ENCODE measurements at regions not wholly inside any gene's neighbourhood (a gene's known extent, or its start where the extent isn't known, plus 50 kb on each side); places are given as distances from the start of the nearest gene placed in this dataset.

DNA sequence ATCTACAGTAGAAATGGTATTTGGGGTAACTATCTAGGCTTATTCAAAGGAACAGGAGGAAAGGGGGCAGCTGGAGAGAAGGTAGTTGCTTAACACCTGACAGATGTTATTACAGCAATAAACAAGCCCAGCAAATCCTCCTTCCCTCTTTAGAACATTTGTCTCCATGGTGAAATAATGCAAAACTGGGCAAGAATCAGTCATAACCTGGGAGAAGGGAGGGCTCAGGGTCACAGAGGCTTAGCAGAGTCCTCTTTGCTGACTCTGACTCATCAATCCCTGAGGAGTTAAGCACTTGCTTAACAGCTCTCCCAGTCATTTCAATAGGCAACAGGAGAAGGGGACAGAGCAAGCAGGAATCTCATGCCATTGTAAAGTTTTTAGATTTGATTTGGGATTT is 230.3 kb downstream of the IBTK start:
- Histone ChIP-seq H3K36me3 (ENCODE audit: control insufficient read depth, insufficient read depth, low read length) (no peaks in the 10 kb centered on the region), H3K4me3 (ENCODE audit: low read depth, low read length) (no peak overlapping the region), H3K27me3 (ENCODE audit: control insufficient read depth, insufficient read depth, low read length) (no peaks in the 10 kb centered on the region)
- TF ChIP-seq, protein P1, sequence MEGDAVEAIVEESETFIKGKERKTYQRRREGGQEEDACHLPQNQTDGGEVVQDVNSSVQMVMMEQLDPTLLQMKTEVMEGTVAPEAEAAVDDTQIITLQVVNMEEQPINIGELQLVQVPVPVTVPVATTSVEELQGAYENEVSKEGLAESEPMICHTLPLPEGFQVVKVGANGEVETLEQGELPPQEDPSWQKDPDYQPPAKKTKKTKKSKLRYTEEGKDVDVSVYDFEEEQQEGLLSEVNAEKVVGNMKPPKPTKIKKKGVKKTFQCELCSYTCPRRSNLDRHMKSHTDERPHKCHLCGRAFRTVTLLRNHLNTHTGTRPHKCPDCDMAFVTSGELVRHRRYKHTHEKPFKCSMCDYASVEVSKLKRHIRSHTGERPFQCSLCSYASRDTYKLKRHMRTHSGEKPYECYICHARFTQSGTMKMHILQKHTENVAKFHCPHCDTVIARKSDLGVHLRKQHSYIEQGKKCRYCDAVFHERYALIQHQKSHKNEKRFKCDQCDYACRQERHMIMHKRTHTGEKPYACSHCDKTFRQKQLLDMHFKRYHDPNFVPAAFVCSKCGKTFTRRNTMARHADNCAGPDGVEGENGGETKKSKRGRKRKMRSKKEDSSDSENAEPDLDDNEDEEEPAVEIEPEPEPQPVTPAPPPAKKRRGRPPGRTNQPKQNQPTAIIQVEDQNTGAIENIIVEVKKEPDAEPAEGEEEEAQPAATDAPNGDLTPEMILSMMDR (IDR thresholded peaks at IDR 0.05; ENCODE audit: insufficient read depth, low read length, poor library complexity, severe bottlenecking) = no peak
- peak; percentile 88 for DNase-seq (ENCODE audit: low read depth)

DNA sequence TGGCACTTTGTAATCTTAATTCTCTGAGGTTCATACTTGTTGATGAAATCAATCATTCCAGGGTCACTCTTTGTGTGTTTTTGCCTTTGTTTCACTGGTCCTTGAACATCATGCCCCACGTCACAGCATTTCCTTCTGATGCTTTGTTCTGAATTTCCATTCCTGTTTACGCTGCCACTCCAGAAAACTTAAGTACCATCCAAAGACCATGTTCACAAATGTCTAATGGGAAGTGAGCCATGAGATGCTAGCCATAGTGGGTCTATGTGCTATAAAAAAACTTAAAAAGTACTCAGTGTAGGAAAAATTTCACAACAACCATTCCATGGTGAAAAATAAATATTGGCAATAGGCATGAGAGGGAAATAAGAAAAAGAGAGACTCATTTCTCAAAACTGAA is 232.0 kb downstream of the IBTK start:
- DNase-seq (ENCODE audit: low read depth) = no peak
- TF ChIP-seq, protein P1 (IDR thresholded peaks at IDR 0.05; ENCODE audit: insufficient read depth, low read length, poor library complexity, severe bottlenecking) = no peak
- no peaks in the 10 kb centered on the region for H3K27me3 ChIP-seq (ENCODE audit: control insufficient read depth, insufficient read depth, low read length)
- no peak overlapping the region for H3K4me3 ChIP-seq (ENCODE audit: low read depth, low read length)
- no peaks in the 10 kb centered on the region for H3K36me3 ChIP-seq (ENCODE audit: control insufficient read depth, insufficient read depth, low read length)

DNA sequence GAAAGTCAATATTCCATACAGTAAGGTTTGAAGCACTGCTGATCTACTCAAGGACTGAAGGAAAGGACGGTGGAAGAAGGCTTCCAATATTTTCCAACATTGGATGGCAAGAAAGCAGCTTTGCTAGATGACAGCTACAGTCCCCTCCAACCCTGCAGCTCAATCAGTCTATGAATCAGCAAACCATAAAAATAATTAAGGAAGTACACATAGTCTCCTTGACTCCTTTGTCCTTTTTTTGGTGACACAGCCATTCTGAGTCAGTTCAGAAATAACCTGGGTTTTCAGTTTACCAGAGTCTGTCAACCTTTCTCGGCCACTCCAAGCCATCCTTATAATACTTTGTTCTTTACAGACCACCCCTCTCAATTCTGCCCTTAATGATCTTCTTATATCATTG is 232.5 kb downstream of the IBTK start:
- no peak for DNase-seq (ENCODE audit: low read depth)
- no peak overlapping the region for H3K4me3 ChIP-seq (ENCODE audit: low read depth, low read length)
- TF ChIP-seq, protein P1 (IDR thresholded peaks at IDR 0.05; ENCODE audit: insufficient read depth, low read length, poor library complexity, severe bottlenecking) = no peak
- no peaks in the 10 kb centered on the region for H3K27me3 ChIP-seq (ENCODE audit: control insufficient read depth, insufficient read depth, low read length)
- H3K36me3 ChIP-seq (ENCODE audit: control insufficient read depth, insufficient read depth, low read length) = no peaks in the 10 kb centered on the region

DNA sequence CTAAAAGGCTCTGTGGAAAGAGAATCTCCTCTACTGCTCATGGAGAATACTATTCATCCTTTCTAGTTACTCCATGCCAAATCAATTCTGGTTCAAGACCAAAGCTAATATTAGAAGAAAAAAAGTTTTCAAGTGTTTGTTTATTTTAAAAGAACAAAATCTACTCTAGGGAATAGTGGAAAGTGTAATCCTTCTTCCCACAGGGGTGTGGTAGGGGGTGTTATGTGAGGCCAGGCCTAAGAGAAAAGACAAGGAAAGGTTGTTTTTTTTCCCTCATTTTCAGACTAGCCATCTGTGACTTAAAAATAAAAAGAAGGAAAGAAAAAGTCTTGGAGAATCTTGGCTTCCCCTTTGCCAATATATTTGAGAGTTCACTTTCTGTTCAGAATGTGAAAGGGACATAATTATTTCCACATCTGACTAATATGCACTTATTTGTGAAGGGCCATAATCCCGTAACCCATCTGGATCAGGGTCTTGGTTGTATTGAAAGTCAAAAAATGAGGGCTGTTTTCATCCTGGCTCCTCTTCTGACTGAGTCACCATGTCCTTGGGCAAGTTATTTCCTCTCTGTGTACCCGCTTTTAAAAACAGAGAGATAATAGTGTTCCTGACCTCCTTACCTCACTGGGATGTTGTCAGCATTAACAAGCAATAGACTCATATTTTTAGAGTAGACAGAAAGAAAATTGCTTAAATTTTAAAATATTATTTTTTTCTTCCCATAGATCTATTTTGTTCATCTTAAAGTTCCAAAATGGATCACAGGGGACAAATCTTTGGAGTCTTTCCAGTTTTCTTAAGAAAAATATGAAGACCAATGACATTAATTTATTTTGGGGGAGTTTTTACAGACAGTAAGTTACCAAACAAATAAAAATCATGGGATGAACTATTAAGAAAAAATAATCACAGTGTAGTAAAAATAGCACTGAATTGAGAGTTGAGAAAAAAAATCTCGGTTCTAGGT is 233.7 kb downstream of the IBTK start:
- TF ChIP-seq, protein P1 (IDR thresholded peaks at IDR 0.05; ENCODE audit: insufficient read depth, low read length, poor library complexity, severe bottlenecking) = no peak
- Histone ChIP-seq H3K36me3 (ENCODE audit: control insufficient read depth, insufficient read depth, low read length) (no peaks in the 10 kb centered on the region), H3K27me3 (ENCODE audit: control insufficient read depth, insufficient read depth, low read length) (no peaks in the 10 kb centered on the region), H3K4me3 (ENCODE audit: low read depth, low read length) (no peak overlapping the region)
- DNase-seq (ENCODE audit: low read depth) = no peak

DNA sequence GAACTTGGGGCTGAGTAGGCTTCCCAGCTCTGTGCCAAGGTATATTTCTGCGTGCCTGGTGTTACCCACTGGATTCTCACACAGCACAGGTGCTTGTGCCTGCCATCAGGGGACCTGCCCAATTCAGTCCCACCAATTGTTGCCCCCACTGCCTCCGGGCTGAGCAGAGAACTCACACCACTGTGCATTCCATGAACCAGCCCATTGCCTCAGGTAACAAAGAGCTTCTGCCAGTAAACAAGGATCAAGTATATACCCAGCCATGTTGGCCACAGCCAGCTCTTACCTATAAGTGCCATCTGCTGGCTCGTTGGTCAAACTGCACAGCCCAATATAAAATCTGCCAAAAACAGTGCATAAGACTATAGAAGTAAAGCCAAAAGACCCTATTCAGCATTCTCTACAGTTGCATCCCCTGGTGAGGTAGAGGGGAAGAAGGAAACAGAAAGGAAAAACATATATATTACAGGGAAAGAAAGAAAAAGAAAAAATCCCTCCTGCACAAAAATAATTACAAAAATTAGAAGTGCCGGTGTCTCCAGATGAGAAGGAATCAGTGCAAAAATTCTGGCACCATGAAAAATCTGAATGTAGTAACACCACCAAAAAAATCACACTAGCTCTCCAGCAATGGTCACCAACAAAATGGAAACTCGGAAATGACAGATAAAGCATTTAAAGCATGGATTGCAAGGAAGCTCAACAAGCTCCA is 241.4 kb downstream of the IBTK start:
- TF ChIP-seq, protein P1 (IDR thresholded peaks at IDR 0.05; ENCODE audit: insufficient read depth, low read length, poor library complexity, severe bottlenecking) = peak; percentile 66
- no peak for DNase-seq (ENCODE audit: low read depth)
- no peaks in the 10 kb centered on the region for H3K36me3 ChIP-seq (ENCODE audit: control insufficient read depth, insufficient read depth, low read length)

More for the DNA sequence above, 241.4 kb downstream of the IBTK start:
- Histone ChIP-seq H3K4me3 (ENCODE audit: low read depth, low read length) (no peak overlapping the region), H3K27me3 (ENCODE audit: control insufficient read depth, insufficient read depth, low read length) (no peaks in the 10 kb centered on the region)
